ENCODE measurements at regions not wholly inside any gene's neighbourhood (a gene's known extent, or its start where the extent isn't known, plus 50 kb on each side); places are given as distances from the start of the nearest gene placed in this dataset.

DNA sequence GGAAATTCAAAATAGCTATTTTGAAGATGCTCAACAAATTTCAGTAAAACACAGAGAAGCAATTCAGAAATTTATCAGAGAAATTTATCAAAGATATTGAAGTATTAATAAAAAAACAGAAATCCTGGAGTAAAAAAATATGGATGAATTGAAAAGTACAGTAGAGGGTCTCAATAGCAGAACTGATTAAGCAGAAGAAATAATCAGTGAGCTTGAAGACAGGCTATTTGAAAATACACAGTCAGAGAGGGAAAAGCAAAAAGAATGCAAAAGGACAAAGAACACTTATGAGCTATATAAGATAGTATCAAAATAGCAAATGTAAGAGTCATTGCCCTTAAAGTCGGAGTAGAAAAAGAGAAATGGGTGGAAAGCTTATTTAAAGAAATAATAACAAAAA, 107.9 kb upstream of the PPP2R2B start:
- peaks cover 0 to 58% (median 23%) of the 10 kb centered on the region in 12 donors for H3K9me3 ChIP-seq
- DNase-seq: no peak
- H3K27ac ChIP-seq: no peak overlapping the region
- no peaks in the 10 kb centered on the region for H3K36me3 ChIP-seq
- no peak overlapping the region for H3K4me3 ChIP-seq
- no peak for ATAC-seq
- WGBS, 4 donors: 64 to 74% (median 70%) methylated on average over 1 of the region's 1 CpG
- TF ChIP-seq POLR2A (IDR thresholded peaks at IDR 0.05): no peak
- TF ChIP-seq, protein P1, sequence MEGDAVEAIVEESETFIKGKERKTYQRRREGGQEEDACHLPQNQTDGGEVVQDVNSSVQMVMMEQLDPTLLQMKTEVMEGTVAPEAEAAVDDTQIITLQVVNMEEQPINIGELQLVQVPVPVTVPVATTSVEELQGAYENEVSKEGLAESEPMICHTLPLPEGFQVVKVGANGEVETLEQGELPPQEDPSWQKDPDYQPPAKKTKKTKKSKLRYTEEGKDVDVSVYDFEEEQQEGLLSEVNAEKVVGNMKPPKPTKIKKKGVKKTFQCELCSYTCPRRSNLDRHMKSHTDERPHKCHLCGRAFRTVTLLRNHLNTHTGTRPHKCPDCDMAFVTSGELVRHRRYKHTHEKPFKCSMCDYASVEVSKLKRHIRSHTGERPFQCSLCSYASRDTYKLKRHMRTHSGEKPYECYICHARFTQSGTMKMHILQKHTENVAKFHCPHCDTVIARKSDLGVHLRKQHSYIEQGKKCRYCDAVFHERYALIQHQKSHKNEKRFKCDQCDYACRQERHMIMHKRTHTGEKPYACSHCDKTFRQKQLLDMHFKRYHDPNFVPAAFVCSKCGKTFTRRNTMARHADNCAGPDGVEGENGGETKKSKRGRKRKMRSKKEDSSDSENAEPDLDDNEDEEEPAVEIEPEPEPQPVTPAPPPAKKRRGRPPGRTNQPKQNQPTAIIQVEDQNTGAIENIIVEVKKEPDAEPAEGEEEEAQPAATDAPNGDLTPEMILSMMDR (IDR thresholded peaks at IDR 0.05): no peak
- no peaks in the 10 kb centered on the region for H3K4me1 ChIP-seq
- intact Hi-C loops (cut with DNase I): no loop called here
- H3K27me3 ChIP-seq: peaks cover 0 to 2% (median 0%) of the 10 kb centered on the region in 9 donors

DNA sequence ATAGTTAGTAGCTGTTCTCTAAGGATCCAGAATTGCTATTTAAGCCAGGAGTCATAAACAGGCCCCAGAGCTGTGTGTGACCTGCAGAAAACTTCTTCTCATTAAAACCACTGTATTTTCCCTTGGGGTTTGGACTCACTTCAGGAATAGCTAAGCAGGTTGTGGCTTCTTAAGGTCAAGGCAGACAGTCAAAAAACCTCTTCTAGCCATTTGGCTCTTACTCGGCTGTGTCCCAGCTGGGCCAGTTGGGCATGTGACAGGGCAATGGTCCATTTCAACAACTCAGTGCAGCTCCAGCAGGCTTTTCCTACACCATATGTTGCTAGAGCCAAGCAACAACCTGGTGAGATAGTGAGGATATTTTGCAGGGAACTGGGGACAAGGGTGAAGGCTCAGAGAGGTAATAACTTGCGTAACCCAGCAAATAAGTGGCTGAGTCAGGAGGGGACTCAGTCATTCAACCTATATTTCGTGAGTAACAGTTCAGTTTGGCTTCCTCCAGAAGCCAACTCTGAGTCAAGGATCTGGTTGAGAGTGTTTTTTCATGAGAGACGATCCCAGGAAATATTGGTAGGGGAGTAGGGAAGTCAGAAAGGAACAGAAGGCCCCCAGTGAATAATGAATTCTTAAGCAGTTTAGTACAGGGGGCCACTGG, 115.4 kb upstream of the PPP2R2B start:
- H3K36me3 ChIP-seq: no peaks in the 10 kb centered on the region
- ATAC-seq (no peak), DNase-seq (no peak)
- H3K9me3 ChIP-seq: peaks cover 0 to 37% (median 12%) of the 10 kb centered on the region in 12 donors
- no peaks in the 10 kb centered on the region for H3K4me1 ChIP-seq
- no peak overlapping the region for H3K4me3 ChIP-seq
- no peak overlapping the region for H3K27ac ChIP-seq
- 54 to 69% (median 67%) methylated on average over 4 of the region's 4 CpGs for WGBS, 4 donors
- H3K27me3 ChIP-seq: no peaks in the 10 kb centered on the region
- TF ChIP-seq POLR2A (IDR thresholded peaks at IDR 0.05): no peak
- TF ChIP-seq, protein P1 (IDR thresholded peaks at IDR 0.05): no peak
- intact Hi-C loops (cut with DNase I): no loop called here

DNA sequence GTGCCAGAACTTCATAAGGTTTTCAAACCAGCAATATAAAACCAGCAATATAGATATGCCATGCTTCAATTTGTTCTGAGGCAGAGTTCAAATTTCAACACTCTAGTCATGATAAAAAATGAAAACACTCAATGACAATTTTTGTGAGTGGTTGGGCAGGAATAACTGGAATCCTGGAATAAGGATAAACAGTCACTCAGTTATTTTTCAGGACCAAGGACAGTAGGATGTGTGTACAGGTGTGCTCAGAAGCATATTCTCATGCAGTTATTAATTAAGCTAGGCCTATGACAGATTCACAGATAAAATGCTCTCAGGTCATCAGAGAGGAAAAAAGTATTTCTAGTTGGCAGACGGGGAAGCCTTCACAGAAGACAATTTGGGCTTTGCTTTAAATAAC, 117.3 kb upstream of the PPP2R2B start:
- intact Hi-C loops (cut with DNase I): no loop called here
- no peaks in the 10 kb centered on the region for H3K4me1 ChIP-seq
- peaks cover 0 to 19% (median 0%) of the 10 kb centered on the region in 12 donors for H3K9me3 ChIP-seq
- H3K27ac ChIP-seq: no peak overlapping the region
- DNase-seq (no peak), ATAC-seq (no peak)
- no peak overlapping the region for H3K4me3 ChIP-seq
- 55 to 70% (median 60%) methylated on average over 1 of the region's 1 CpG for WGBS, 4 donors
- H3K36me3 ChIP-seq: no peaks in the 10 kb centered on the region
- H3K27me3 ChIP-seq: no peaks in the 10 kb centered on the region
- no peak for TF ChIP-seq POLR2A (IDR thresholded peaks at IDR 0.05)
- TF ChIP-seq, protein P1 (IDR thresholded peaks at IDR 0.05): no peak

DNA sequence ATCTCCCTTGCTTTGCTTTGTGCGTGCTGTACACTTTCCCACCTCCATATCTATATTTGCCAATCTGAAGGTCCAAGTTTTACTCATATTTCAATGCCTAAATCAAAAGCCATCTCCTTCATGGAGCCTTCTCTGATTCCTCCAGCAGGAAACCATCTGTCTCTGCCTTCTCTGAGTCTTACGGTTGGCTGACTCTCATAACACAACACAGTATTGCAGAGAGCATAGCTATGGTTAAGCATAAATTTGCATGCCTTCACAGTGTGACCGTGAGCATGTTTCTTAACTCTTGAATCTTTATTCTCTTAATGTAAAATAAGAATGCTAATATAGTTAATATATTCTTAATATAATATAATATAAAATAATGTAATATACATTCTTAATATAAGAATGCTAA, 136.8 kb upstream of the PPP2R2B start:
- Histone ChIP-seq H3K27ac (no peak overlapping the region), H3K4me3 (no peak overlapping the region), H3K27me3 (no peaks in the 10 kb centered on the region), H3K9me3 (no peaks in the 10 kb centered on the region), H3K4me1 (no peaks in the 10 kb centered on the region), H3K36me3 (no peaks in the 10 kb centered on the region)
- ATAC-seq: no peak
- WGBS, 4 donors: 87 to 92% (median 91%) methylated on average over 3 of the region's 3 CpGs
- intact Hi-C loops (cut with DNase I): no loop called here
- TF ChIP-seq, protein P1 (IDR thresholded peaks at IDR 0.05): no peak
- no peak for TF ChIP-seq POLR2A (IDR thresholded peaks at IDR 0.05)
- DNase-seq: no peak
